ENCODE measurements at regions not wholly inside any gene's neighbourhood (a gene's known extent, or its start where the extent isn't known, plus 50 kb on each side); places are given as distances from the start of the nearest gene placed in this dataset.

GRCh38 chr20:50421356-50422340 is 88.5 kb upstream of the PTPN1 start:
- no peaks in the 10 kb centered on the region for H3K4me1 Mint-ChIP-seq
- no peaks in the 10 kb centered on the region for H3K9me3 Mint-ChIP-seq
- DNase-seq (ENCODE audit: low spot score in 2 of 2) = no peak
- H3K4me3 Mint-ChIP-seq = no peak overlapping the region
- H3K27me3 Mint-ChIP-seq = peaks cover 22% of the 10 kb centered on the region
- H3K36me3 Mint-ChIP-seq (ENCODE audit: insufficient read depth) = peaks cover 3% of the 10 kb centered on the region
- H3K27ac Mint-ChIP-seq (ENCODE audit: low read depth) = no peak overlapping the region
- ATAC-seq (replicated peaks; ENCODE audit: extremely low read depth, poor library complexity, severe bottlenecking) = no peak

GRCh38 chr20:50423758-50424157 is 86.4 kb upstream of the PTPN1 start:
- Mint-ChIP-seq H3K27ac (ENCODE audit: low read depth) (no peak overlapping the region), H3K9me3 (no peaks in the 10 kb centered on the region), H3K4me3 (no peak overlapping the region), H3K36me3 (ENCODE audit: insufficient read depth) (peaks cover 1% of the 10 kb centered on the region), H3K4me1 (no peaks in the 10 kb centered on the region), H3K27me3 (peaks cover 11% of the 10 kb centered on the region)
- ATAC-seq (replicated peaks; ENCODE audit: extremely low read depth, poor library complexity, severe bottlenecking) (no peak), DNase-seq (ENCODE audit: low spot score in 2 of 2) (no peak)

GRCh38 chr20:50425076-50425475 is 85.1 kb upstream of the PTPN1 start:
- peaks cover 1% of the 10 kb centered on the region for H3K36me3 Mint-ChIP-seq (ENCODE audit: insufficient read depth)
- ATAC-seq (replicated peaks; ENCODE audit: extremely low read depth, poor library complexity, severe bottlenecking) (no peak), DNase-seq (ENCODE audit: low spot score in 2 of 2) (no peak)
- peaks cover 11% of the 10 kb centered on the region for H3K27me3 Mint-ChIP-seq
- no peak overlapping the region for H3K4me3 Mint-ChIP-seq
- H3K9me3 Mint-ChIP-seq = no peaks in the 10 kb centered on the region
- no peak overlapping the region for H3K27ac Mint-ChIP-seq (ENCODE audit: low read depth)
- H3K4me1 Mint-ChIP-seq = no peaks in the 10 kb centered on the region

- DNase-seq (ENCODE audit: low spot score in 2 of 2) = no peak
- Mint-ChIP-seq H3K36me3 (ENCODE audit: insufficient read depth) (peaks cover 1% of the 10 kb centered on the region), H3K27me3 (peaks cover 25% of the 10 kb centered on the region), H3K4me1 (no peaks in the 10 kb centered on the region), H3K9me3 (no peaks in the 10 kb centered on the region), H3K27ac (ENCODE audit: low read depth) (no peak overlapping the region), H3K4me3 (no peak overlapping the region)
- ATAC-seq (replicated peaks; ENCODE audit: extremely low read depth, poor library complexity, severe bottlenecking) = no peak
These were observed 83.1 kb upstream of the PTPN1 start for GRCh38 chr20:50426866-50427718.

- H3K4me3 Mint-ChIP-seq = no peak overlapping the region
- no peaks in the 10 kb centered on the region for H3K4me1 Mint-ChIP-seq
- no peaks in the 10 kb centered on the region for H3K9me3 Mint-ChIP-seq
- H3K27ac Mint-ChIP-seq (ENCODE audit: low read depth) = no peak overlapping the region
- DNase-seq (ENCODE audit: low spot score in 2 of 2) (no peak), ATAC-seq (replicated peaks; ENCODE audit: extremely low read depth, poor library complexity, severe bottlenecking) (no peak)
- H3K27me3 Mint-ChIP-seq = peaks cover 24% of the 10 kb centered on the region
- H3K36me3 Mint-ChIP-seq (ENCODE audit: insufficient read depth) = peaks cover 2% of the 10 kb centered on the region
These were observed 82.5 kb upstream of the PTPN1 start for GRCh38 chr20:50427719-50428083.

GRCh38 chr20:50428097-50428828 is 81.9 kb upstream of the PTPN1 start:
- Mint-ChIP-seq H3K4me1 (no peaks in the 10 kb centered on the region), H3K4me3 (no peak overlapping the region), H3K36me3 (ENCODE audit: insufficient read depth) (peaks cover 3% of the 10 kb centered on the region), H3K27me3 (peaks cover 26% of the 10 kb centered on the region), H3K27ac (ENCODE audit: low read depth) (no peak overlapping the region), H3K9me3 (no peaks in the 10 kb centered on the region)
- DNase-seq (ENCODE audit: low spot score in 2 of 2) (no peak), ATAC-seq (replicated peaks; ENCODE audit: extremely low read depth, poor library complexity, severe bottlenecking) (no peak)

GRCh38 chr20:50429412-50429811 is 80.8 kb upstream of the PTPN1 start:
- peaks cover 3% of the 10 kb centered on the region for H3K36me3 Mint-ChIP-seq (ENCODE audit: insufficient read depth)
- H3K27ac Mint-ChIP-seq (ENCODE audit: low read depth) = no peak overlapping the region
- no peaks in the 10 kb centered on the region for H3K4me1 Mint-ChIP-seq
- H3K4me3 Mint-ChIP-seq = no peak overlapping the region
- no peak for ATAC-seq (replicated peaks; ENCODE audit: extremely low read depth, poor library complexity, severe bottlenecking)
- H3K27me3 Mint-ChIP-seq = peaks cover 26% of the 10 kb centered on the region
- no peak for DNase-seq (ENCODE audit: low spot score in 2 of 2)
- no peaks in the 10 kb centered on the region for H3K9me3 Mint-ChIP-seq

GRCh38 chr20:50431066-50431450 is 79.1 kb upstream of the PTPN1 start:
- no peak overlapping the region for H3K4me3 Mint-ChIP-seq
- no peak for DNase-seq (ENCODE audit: low spot score in 2 of 2)
- no peaks in the 10 kb centered on the region for H3K9me3 Mint-ChIP-seq
- peaks cover 26% of the 10 kb centered on the region for H3K27me3 Mint-ChIP-seq
- ATAC-seq (replicated peaks; ENCODE audit: extremely low read depth, poor library complexity, severe bottlenecking) = no peak
- peaks cover 3% of the 10 kb centered on the region for H3K36me3 Mint-ChIP-seq (ENCODE audit: insufficient read depth)
- no peaks in the 10 kb centered on the region for H3K4me1 Mint-ChIP-seq
- no peak overlapping the region for H3K27ac Mint-ChIP-seq (ENCODE audit: low read depth)

GRCh38 chr20:50433001-50433761 is 77.0 kb upstream of the PTPN1 start:
- Mint-ChIP-seq H3K27me3 (peaks cover 26% of the 10 kb centered on the region), H3K27ac (ENCODE audit: low read depth) (no peak overlapping the region), H3K9me3 (no peaks in the 10 kb centered on the region), H3K36me3 (ENCODE audit: insufficient read depth) (peaks cover 3% of the 10 kb centered on the region), H3K4me3 (no peak overlapping the region), H3K4me1 (no peaks in the 10 kb centered on the region)
- DNase-seq (ENCODE audit: low spot score in 2 of 2) (no peak), ATAC-seq (replicated peaks; ENCODE audit: extremely low read depth, poor library complexity, severe bottlenecking) (no peak)

- Mint-ChIP-seq H3K36me3 (ENCODE audit: insufficient read depth) (peaks cover 3% of the 10 kb centered on the region), H3K4me3 (no peak overlapping the region), H3K27me3 (peaks cover 26% of the 10 kb centered on the region), H3K27ac (ENCODE audit: low read depth) (no peak overlapping the region), H3K9me3 (no peaks in the 10 kb centered on the region), H3K4me1 (no peaks in the 10 kb centered on the region)
- ATAC-seq (replicated peaks; ENCODE audit: extremely low read depth, poor library complexity, severe bottlenecking) (no peak), DNase-seq (ENCODE audit: low spot score in 2 of 2) (no peak)
These were observed 75.9 kb upstream of the PTPN1 start for GRCh38 chr20:50434321-50434652.

GRCh38 chr20:50434653-50435396 is 75.4 kb upstream of the PTPN1 start:
- H3K4me1 Mint-ChIP-seq = no peaks in the 10 kb centered on the region
- DNase-seq (ENCODE audit: low spot score in 2 of 2) (no peak), ATAC-seq (replicated peaks; ENCODE audit: extremely low read depth, poor library complexity, severe bottlenecking) (no peak)
- peaks cover 26% of the 10 kb centered on the region for H3K27me3 Mint-ChIP-seq
- no peak overlapping the region for H3K4me3 Mint-ChIP-seq
- H3K9me3 Mint-ChIP-seq = no peaks in the 10 kb centered on the region
- H3K27ac Mint-ChIP-seq (ENCODE audit: low read depth) = no peak overlapping the region
- H3K36me3 Mint-ChIP-seq (ENCODE audit: insufficient read depth) = peaks cover 3% of the 10 kb centered on the region

All from central memory CD8-positive, alpha-beta T cell (primary cell).